Stimulated activated CD4-positive, alpha-beta T cell treated with anti-CD3 and anti-CD28 coated beads, Interleukin-4, amount 100 ng/mL, for 4 hours (primary cell): ENCODE measurements at regions not wholly inside any gene's neighbourhood (a gene's known extent, or its start where the extent isn't known, plus 50 kb on each side); places are given as distances from the start of the nearest gene placed in this dataset.
"Not testable (repeated sequence)": the region's sequence is repeated elsewhere in the genome, so short reads cannot be mapped to it uniquely, and the experiment has no call there.

Experiments
- DNase-seq, 2 experiments: peaks; one replicate each; pipeline ENCODE4 v3.0.0-alpha.2; 2020

DNA sequence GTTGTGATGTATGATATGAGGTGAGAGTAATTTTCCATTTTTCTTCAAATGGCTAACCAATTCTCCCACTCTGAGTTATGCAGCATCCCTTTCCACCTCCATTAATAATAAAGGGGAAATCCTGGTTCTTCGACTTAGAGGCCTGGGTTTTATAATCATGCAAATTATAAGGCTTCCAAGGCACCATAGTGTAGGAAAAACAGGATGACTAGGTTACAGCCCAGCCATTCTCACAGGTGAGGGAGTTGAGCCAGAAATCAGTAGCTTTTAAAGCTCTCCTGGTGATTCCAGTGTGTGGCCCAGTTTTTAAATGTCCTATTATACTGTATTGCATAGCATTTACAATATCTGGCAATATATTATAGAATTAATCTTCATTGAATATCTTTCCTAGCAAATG lies 203.1 kb downstream of the ARHGEF9 start:
- no peak for DNase-seq

- DNase-seq = no peak
These were observed 203.6 kb downstream of the ARHGEF9 start for GRCh38 chrX:63581398-63581797.

DNA sequence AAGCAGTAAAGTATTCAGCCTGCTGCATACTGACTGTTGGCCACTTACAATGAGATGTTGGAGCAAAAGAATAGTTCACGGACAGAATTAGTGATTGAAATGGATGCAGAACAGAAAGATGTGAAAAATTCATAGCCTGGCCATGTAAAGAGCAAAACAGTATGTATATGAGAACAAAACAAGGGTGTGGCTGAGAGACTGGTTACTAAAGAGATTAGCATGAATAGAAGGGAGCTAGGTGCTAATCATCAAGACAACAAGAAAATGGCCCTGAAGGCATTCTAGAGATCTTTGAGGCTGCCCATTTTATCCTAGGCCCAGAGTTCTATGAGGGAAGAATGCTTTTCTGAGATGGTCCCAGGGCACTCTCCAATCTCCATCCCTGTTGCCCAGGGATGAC lies 208.5 kb downstream of the ARHGEF9 start:
- no peak for DNase-seq

GRCh38 chrX:63575700-63576099 lies 209.3 kb downstream of the ARHGEF9 start:
- not testable (repeated sequence) for DNase-seq

GRCh38 chrX:63566856-63567255 lies 215.7 kb upstream of the SPIN4 start:
- DNase-seq = no peak

DNA sequence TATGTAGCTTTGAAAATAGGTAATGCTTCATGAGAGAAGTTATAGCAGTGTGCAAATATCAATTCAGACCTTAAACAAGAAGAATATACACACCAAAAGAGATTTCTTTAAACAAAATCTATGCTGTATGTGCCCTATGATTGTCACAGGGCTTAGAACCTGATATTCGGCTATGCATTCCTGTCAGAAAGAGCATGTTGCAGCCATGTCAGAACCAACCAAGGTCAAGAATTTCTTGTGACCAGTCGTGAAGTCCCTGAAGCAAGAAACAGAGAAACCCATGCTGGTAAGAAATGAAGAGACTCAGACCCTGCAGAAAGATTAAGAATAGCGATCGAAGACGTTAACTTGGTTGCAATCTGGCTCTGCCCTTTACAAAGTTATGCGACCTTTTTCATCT lies 210.3 kb upstream of the SPIN4 start:
- no peak for DNase-seq

DNA sequence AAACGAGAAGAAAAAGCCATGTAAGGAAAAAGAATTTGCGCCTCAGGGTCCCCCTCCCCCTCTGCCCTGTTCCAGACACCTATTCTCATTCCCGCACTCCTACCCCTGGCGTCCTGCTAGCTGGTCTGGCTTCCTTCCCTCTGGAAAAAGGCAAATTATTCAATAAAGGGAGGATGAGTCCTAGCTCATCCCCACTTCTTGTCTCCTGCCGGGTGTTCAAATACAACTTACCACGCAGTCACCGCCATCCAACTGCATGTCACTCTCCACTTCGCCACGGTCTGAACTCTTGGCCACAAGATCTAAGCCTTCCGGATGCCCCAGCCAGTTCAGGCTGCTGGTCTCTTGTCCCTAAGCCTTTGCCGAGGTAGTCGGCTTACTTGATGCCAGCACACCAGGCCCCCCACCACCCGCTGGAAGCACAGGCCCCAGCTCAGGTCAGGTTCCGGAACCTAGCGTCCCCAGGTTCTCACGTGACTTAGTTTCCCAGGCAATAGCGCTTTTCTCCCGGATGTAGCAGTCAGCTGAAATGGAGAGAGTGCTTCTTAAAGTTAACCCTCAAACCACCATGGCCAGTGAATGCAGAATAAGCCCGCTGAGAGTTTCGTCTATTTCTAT lies 209.6 kb upstream of the SPIN4 start:
- peak; percentile 22 to 40 for DNase-seq

GRCh38 chrX:63551856-63552255 lies 200.7 kb upstream of the SPIN4 start:
- DNase-seq = no peak

GRCh38 chrX:63530654-63531053 lies 179.5 kb upstream of the SPIN4 start:
- DNase-seq = no peak

- DNase-seq = no peak
These were observed 178.8 kb upstream of the SPIN4 start for GRCh38 chrX:63529961-63530360.

GRCh38 chrX:63526863-63527262 lies 175.7 kb upstream of the SPIN4 start:
- DNase-seq = no peak

GRCh38 chrX:63525491-63525890 lies 174.4 kb upstream of the SPIN4 start:
- DNase-seq = no peak

- not testable (repeated sequence) for DNase-seq
These were observed 168.2 kb upstream of the SPIN4 start for GRCh38 chrX:63519368-63519767.

- DNase-seq = no peak
These were observed 163.5 kb upstream of the SPIN4 start for GRCh38 chrX:63514569-63515080.

DNA sequence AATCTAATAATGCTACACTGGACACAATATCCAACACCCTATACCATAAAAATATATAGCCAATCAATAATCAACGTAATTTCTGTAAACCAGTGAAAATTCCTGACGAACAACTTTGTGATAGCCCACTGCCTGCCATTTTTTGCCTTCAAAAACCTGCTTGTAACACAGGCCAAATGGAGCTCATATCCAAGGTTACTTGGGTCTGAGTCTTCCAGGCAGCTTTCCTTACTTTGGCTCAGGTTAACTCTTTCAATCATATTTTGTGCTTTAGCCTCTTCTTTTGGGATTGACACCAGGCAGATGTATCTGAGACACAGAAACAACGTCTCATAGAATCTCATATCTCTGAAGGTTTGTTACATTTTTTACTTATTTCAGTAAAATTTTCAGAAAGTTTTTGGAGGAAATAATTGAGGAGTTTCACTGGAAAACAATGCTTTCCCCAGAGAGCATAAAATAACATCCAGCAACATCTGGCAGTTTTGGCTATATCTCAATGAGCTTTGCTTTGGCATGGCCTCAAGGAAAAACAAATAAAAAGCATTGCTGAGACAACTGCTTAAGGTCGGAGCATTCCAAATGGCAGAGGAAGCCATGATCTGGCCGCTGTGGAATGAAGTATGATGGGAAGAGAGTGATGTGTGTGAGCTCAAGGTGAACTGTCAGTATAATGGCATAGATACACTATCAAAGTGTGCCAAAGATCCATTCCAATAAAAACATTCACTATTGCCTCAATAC lies 162.9 kb upstream of the SPIN4 start:
- DNase-seq = no peak

DNA sequence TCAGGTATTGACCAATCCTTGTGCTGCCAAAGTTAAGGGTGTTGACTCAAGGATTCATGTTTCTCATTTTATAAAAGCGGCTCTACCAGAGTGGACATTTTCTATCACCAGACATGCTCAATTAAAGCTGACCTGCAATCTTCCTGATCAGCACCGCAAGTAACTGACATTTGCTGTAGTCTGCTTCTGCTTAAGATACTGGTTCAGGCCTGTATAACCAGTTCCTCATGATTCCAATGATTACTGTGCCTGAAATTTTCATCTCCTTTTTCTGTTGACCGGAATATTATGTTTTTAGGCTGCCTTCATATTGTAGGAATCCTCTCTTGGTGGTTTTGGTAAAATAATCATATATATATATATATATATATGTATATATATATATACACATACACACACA lies 160.2 kb upstream of the SPIN4 start:
- no peak for DNase-seq

- DNase-seq = no peak
These were observed 157.5 kb upstream of the SPIN4 start for GRCh38 chrX:63508668-63509067.

DNA sequence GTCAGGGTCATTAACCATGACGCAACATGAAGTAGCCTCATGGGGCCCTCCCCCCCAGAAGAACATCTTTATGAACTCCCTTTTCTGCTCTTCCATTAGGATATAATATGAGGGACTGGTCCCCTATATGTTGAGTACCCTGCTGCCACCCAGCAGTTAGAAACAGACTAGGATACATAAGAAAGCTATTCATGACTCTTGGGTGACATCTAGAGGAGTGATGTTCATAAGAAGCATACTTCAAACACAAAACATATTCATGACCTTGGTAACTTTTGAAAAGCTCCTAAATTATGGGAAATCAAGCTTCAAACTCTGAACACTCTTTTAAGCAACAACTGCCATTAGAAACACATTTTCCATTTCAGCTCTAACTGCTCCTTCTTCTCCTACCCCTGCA lies 155.2 kb upstream of the SPIN4 start:
- no peak for DNase-seq

DNA sequence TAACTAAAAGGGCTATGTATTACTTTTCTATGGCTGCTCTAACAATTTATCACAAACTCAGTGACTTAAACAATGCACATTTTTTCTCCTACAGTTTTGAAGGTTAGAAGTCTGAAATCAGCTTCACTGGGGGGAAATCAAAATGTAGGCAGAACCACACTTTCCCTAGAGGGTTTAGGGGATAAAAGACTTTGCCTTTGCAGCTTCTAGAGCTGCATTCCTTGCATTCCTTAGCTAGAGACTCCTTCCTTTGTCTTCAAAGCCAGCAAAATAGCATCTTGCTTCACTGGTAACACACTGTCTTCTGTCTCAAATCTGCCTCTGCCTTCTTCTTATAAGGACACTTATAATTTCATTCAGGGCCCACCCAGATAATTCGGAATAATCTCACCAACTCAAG lies 152.4 kb upstream of the SPIN4 start:
- no peak for DNase-seq

- DNase-seq = no peak
These were observed 137.6 kb upstream of the SPIN4 start for GRCh38 chrX:63488546-63489373.

DNA sequence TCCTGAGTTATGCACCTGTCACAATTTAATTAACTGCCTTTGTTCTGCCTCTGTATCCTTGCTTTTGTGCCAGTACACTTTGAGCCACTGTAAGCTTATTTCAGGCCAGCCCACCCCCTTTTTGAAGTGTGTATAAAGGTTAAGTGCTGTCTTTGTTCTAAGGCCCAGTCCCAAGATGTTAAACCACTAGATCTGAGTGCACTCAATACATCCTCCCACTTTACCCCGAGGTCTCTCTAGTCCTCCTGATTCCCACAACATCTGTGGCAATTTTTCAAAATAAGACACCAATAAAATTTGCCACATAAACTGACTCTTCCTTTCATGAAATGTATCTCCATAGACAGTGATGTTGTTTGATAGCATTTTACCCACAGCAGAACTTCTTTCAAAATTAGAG lies 124.1 kb upstream of the SPIN4 start:
- no peak for DNase-seq

GRCh38 chrX:63471004-63471403 lies 119.9 kb upstream of the SPIN4 start:
- no peak for DNase-seq

DNA sequence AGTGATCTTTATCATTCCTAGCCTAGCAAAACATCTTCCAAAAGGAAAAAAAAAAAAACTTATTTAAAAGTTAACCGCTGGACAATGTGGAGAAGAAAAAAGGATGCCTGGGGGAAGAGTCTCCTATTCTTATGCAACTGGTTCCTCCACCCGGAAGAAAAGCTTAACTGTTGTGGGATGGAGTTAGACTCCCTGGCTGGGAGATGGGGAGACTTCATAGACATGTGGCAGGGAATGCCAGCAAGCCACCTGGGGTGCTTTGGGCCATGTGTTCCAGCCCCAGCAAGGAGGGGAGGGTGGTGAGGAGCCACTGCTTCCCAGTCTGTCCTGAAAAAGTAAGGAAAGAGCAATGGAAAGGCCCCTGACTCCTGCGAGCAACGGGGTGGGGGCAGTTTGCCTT lies 119.4 kb upstream of the SPIN4 start:
- DNase-seq = no peak

- DNase-seq = no peak
These were observed 115.6 kb upstream of the SPIN4 start for GRCh38 chrX:63466690-63467089.
